ENCODE measurements at regions not wholly inside any gene's neighbourhood (a gene's known extent, or its start where the extent isn't known, plus 50 kb on each side); places are given as distances from the start of the nearest gene placed in this dataset.

DNA sequence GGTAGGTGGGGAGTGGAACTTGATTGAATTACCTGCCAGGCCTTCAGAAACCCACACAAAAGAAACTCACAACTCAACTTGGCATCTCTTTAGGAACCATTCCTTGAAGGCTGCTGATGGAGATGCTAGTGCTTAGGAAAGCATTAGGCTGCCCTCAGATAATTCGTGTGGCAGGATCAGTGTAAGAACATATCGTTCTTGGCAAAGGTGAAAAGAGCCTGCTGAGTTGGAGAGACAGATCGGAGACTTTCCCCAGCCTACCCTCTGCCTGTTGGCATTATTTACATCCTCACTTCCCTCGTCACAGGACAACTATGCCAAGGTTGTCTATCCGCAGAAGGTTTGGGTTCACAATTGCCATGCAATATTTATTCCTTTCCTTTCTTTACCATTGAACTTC is 120.0 kb upstream of the HS3ST3A1 start:
- no peak overlapping the region for H3K4me3 ChIP-seq (ENCODE audit: low read length)
- TF ChIP-seq, protein P1, sequence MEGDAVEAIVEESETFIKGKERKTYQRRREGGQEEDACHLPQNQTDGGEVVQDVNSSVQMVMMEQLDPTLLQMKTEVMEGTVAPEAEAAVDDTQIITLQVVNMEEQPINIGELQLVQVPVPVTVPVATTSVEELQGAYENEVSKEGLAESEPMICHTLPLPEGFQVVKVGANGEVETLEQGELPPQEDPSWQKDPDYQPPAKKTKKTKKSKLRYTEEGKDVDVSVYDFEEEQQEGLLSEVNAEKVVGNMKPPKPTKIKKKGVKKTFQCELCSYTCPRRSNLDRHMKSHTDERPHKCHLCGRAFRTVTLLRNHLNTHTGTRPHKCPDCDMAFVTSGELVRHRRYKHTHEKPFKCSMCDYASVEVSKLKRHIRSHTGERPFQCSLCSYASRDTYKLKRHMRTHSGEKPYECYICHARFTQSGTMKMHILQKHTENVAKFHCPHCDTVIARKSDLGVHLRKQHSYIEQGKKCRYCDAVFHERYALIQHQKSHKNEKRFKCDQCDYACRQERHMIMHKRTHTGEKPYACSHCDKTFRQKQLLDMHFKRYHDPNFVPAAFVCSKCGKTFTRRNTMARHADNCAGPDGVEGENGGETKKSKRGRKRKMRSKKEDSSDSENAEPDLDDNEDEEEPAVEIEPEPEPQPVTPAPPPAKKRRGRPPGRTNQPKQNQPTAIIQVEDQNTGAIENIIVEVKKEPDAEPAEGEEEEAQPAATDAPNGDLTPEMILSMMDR (IDR thresholded peaks at IDR 0.05; ENCODE audit: insufficient read depth, low read depth, low read length, missing control alignments), result no peak

GRCh38 chr17:13725288-13725990 is 123.7 kb upstream of the HS3ST3A1 start:
- no peak for DNase-seq (ENCODE audit: low read depth)
- TF ChIP-seq, protein P1 (IDR thresholded peaks at IDR 0.05; ENCODE audit: insufficient read depth, low read depth, low read length, missing control alignments), result no peak

More for the DNA sequence above, 120.0 kb upstream of the HS3ST3A1 start:
- DNase-seq (ENCODE audit: low read depth), result no peak

DNA sequence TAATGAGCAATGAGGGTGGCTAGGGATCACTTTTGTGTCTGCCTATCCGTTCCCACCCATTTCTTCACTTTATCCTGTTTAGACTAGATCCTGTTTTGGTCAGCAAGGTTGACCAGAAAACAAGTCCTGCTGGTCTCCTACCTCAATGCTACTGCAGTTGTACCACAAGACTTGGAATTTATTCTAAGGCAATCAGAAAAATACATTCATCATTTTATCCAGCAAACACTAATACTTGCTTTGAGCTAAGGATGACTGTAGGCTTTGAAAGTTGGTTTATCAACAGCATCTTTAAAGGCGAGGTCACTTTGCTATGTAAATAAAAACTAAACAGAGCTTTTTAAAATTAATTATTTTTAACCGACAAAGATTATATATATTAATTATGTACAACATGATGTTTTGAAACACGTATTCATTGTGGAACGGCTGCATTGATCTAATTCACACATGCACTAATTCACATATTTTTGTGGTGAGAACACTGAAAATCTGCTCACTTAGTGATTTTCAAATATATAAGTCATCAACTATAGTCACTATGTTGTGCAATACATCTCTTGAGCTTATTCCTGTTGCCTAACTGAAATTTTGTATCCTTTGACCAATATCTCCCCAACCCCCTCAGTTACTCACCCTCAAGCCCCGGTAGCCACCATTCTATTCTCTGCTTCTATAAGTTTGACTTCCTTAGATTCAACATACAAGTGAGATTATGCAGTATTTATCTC is 125.9 kb upstream of the HS3ST3A1 start:
- H3K4me3 ChIP-seq (ENCODE audit: low read length), result no peak overlapping the region
- DNase-seq (ENCODE audit: low read depth), result peak; percentile 43
- TF ChIP-seq, protein P1 (IDR thresholded peaks at IDR 0.05; ENCODE audit: insufficient read depth, low read depth, low read length, missing control alignments), result no peak

More at GRCh38 chr17:13725288-13725990, 123.7 kb upstream of the HS3ST3A1 start:
- H3K4me3 ChIP-seq (ENCODE audit: low read length), result no peak overlapping the region

GRCh38 chr17:13728781-13729180 is 127.1 kb upstream of the HS3ST3A1 start:
- TF ChIP-seq, protein P1 (IDR thresholded peaks at IDR 0.05; ENCODE audit: insufficient read depth, low read depth, low read length, missing control alignments), result no peak
- DNase-seq (ENCODE audit: low read depth), result peak; percentile 15
- no peak overlapping the region for H3K4me3 ChIP-seq (ENCODE audit: low read length)

- DNase-seq (ENCODE audit: low read depth), result no peak
- H3K4me3 ChIP-seq (ENCODE audit: low read length), result no peak overlapping the region
- TF ChIP-seq, protein P1 (IDR thresholded peaks at IDR 0.05; ENCODE audit: insufficient read depth, low read depth, low read length, missing control alignments), result no peak
Measured at GRCh38 chr17:13729466-13730134, 127.9 kb upstream of the HS3ST3A1 start.

DNA sequence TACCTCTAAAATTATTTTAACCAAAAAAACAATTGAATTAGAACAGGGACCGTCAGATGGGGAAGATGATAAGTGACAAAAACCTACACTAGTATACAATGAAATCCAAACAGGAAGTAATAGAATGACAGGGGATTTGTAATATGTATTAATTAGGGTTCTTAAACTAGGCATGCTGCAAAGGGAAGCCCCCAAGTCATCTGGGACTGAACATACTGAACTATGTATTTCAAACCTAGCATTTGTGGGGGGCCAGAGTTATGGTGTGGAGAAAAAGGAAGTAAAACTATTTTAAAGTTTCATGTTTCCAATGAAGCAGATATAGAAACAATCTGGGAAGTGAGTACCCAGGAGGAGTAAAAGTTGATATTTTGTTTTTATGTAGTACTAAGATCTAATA is 133.2 kb upstream of the HS3ST3A1 start:
- TF ChIP-seq, protein P1 (IDR thresholded peaks at IDR 0.05; ENCODE audit: insufficient read depth, low read depth, low read length, missing control alignments), result no peak
- no peak for DNase-seq (ENCODE audit: low read depth)
- H3K4me3 ChIP-seq (ENCODE audit: low read length), result no peak overlapping the region

Data from epithelial cell of esophagus (primary cell).